ENCODE measurements at regions not wholly inside any gene's neighbourhood (a gene's known extent, or its start where the extent isn't known, plus 50 kb on each side); places are given as distances from the start of the nearest gene placed in this dataset.

GRCh38 chr10:128178302-128178958 is 52.2 kb upstream of the MKI67 start:
- no peaks in the 10 kb centered on the region for H3K4me1 ChIP-seq (ENCODE audit: insufficient read depth)
- WGBS, 3 donors = 34 to 38% (median 34%) methylated on average over 7 of the region's 7 CpGs
- no peak for DNase-seq
- H3K9me3 ChIP-seq = no peaks in the 10 kb centered on the region
- no peaks in the 10 kb centered on the region for H3K27me3 ChIP-seq
- H3K36me3 ChIP-seq = no peaks in the 10 kb centered on the region
- TF ChIP-seq, protein P1, sequence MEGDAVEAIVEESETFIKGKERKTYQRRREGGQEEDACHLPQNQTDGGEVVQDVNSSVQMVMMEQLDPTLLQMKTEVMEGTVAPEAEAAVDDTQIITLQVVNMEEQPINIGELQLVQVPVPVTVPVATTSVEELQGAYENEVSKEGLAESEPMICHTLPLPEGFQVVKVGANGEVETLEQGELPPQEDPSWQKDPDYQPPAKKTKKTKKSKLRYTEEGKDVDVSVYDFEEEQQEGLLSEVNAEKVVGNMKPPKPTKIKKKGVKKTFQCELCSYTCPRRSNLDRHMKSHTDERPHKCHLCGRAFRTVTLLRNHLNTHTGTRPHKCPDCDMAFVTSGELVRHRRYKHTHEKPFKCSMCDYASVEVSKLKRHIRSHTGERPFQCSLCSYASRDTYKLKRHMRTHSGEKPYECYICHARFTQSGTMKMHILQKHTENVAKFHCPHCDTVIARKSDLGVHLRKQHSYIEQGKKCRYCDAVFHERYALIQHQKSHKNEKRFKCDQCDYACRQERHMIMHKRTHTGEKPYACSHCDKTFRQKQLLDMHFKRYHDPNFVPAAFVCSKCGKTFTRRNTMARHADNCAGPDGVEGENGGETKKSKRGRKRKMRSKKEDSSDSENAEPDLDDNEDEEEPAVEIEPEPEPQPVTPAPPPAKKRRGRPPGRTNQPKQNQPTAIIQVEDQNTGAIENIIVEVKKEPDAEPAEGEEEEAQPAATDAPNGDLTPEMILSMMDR (IDR thresholded peaks at IDR 0.05) = no peak
- no peak for TF ChIP-seq EP300 (IDR thresholded peaks at IDR 0.05)
- no peak for TF ChIP-seq POLR2A (IDR thresholded peaks at IDR 0.05)
- no peak overlapping the region for H3K27ac ChIP-seq
- no peak overlapping the region for H3K4me3 ChIP-seq
- intact Hi-C loops (cut with DNase I) = no loop called here

DNA sequence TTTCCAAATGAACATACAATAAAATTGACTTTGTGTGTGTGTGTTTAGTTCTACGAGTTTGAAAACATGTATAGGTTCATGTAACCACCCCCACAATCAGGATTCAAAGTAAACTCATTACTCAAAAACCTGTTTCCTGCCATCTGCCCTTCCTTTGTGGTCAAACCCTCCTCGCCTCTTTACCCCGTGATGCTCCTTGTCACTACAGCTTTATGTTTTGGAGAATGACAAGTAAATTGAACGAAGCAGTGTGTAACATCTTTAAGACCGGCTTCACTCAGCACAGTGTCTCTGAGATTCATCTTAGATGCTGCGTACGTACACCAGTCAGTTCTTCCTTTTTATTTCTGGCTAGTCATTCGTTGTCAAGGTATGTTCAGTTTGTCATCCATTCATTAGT is 54.6 kb upstream of the MKI67 start:
- Histone ChIP-seq H3K9me3 (no peaks in the 10 kb centered on the region), H3K36me3 (no peaks in the 10 kb centered on the region), H3K27me3 (no peaks in the 10 kb centered on the region), H3K4me3 (no peak overlapping the region), H3K4me1 (ENCODE audit: insufficient read depth) (no peaks in the 10 kb centered on the region), H3K27ac (no peak overlapping the region)
- 70 to 77% (median 75%) methylated on average over 8 of the region's 8 CpGs for WGBS, 3 donors
- DNase-seq = no peak
- TF ChIP-seq, protein P1 (IDR thresholded peaks at IDR 0.05) = no peak
- TF ChIP-seq POLR2A (IDR thresholded peaks at IDR 0.05) (no peak), EP300 (IDR thresholded peaks at IDR 0.05) (no peak)
- intact Hi-C loops (cut with DNase I) = no loop called here

GRCh38 chr10:128185627-128186026 is 59.4 kb upstream of the MKI67 start:
- 45 to 69% (median 56%) methylated on average over 1 of the region's 1 CpG for WGBS, 3 donors
- TF ChIP-seq, protein P1 (IDR thresholded peaks at IDR 0.05) = no peak
- no peak for TF ChIP-seq EP300 (IDR thresholded peaks at IDR 0.05)
- no peak for DNase-seq
- Histone ChIP-seq H3K4me3 (no peak overlapping the region), H3K27me3 (no peaks in the 10 kb centered on the region), H3K9me3 (no peaks in the 10 kb centered on the region), H3K4me1 (ENCODE audit: insufficient read depth) (no peaks in the 10 kb centered on the region), H3K36me3 (no peaks in the 10 kb centered on the region), H3K27ac (no peak overlapping the region)
- intact Hi-C loops (cut with DNase I) = no loop called here

DNA sequence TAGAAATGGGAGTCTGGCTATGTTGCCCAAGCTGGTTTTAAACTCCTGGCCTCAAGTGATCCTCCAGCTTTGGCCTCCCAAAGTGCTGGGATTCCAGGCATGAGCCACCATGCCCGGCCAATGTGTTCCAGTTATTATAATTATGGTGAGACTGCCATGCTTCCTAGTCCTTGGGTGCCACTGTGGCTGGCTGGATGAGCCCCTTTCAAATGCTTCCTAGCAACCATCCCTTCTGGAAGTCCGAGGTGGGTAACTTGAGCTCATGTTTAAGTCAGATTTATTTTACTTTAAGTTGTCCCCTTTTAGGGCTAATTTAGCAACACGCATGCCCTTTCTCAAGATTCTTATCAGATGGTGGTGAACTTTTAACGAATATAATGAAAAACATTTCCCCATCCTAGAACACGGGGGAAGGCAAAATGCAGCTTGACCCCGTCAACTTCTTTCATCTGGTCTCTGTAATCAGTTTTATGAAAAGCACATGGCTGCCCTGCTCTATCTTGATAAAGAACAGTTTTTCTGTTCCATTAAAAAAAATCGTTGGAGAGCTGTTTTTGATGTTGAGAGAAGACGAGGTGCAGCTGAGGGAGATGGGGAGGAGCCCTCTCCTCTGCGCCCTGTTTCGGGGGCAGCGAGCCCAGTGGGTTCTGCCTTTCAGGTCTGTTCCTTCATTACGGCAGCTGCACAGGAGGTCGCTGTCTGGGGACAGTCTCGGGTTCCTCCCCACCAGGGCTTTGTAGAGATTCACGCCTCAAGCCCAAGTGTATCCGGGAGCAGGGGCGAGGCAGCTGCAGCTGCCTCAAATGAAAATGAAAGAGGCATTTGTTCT is 61.0 kb upstream of the MKI67 start:
- intact Hi-C loops (cut with DNase I) = no loop called here
- Histone ChIP-seq H3K4me3 (no peak overlapping the region), H3K27me3 (no peaks in the 10 kb centered on the region), H3K4me1 (ENCODE audit: insufficient read depth) (no peaks in the 10 kb centered on the region), H3K9me3 (no peaks in the 10 kb centered on the region), H3K36me3 (no peaks in the 10 kb centered on the region), H3K27ac (no peak overlapping the region)
- 17 to 19% (median 18%) methylated on average over 17 of the region's 17 CpGs for WGBS, 3 donors
- DNase-seq = no peak
- TF ChIP-seq, protein P1 (IDR thresholded peaks at IDR 0.05) = no peak
- TF ChIP-seq EP300 (IDR thresholded peaks at IDR 0.05) = no peak
- no peak for TF ChIP-seq POLR2A (IDR thresholded peaks at IDR 0.05)

All from ovary (tissue), 7 donors.